Globus pallidus (tissue), 1 donor: ENCODE measurements at regions not wholly inside any gene's neighbourhood (a gene's known extent, or its start where the extent isn't known, plus 50 kb on each side); places are given as distances from the start of the nearest gene placed in this dataset.
"Not testable (repeated sequence)": the region's sequence is repeated elsewhere in the genome, so short reads cannot be mapped to it uniquely, and the experiment has no call there.

Experiments used
- DNase-seq: peaks from one replicate; pipeline ENCODE4 v3.0.0-alpha.2; 2015; ENCODE audit warnings: low spot score

- DNase-seq: no peak
Measured at GRCh38 chr2:156933645-156934225, 323.8 kb upstream of the GALNT5 start.

- no peak for DNase-seq
Measured at GRCh38 chr2:156935616-156936015, 321.9 kb upstream of the GALNT5 start.

- DNase-seq: no peak
Measured at GRCh38 chr2:156937430-156937829, 320.1 kb upstream of the GALNT5 start.

- DNase-seq: no peak
Measured at GRCh38 chr2:156944871-156945270, 312.6 kb upstream of the GALNT5 start.

GRCh38 chr2:156947261-156947660 lies 310.2 kb upstream of the GALNT5 start:
- DNase-seq: no peak

- DNase-seq: no peak
Measured at GRCh38 chr2:156955701-156956100, 301.8 kb upstream of the GALNT5 start.

GRCh38 chr2:156956161-156956560 lies 301.3 kb upstream of the GALNT5 start:
- no peak for DNase-seq

GRCh38 chr2:156958374-156958773 lies 299.1 kb upstream of the GALNT5 start:
- no peak for DNase-seq

- no peak for DNase-seq
Measured at GRCh38 chr2:156959481-156959880, 298.0 kb upstream of the GALNT5 start.

- DNase-seq: no peak
Measured at GRCh38 chr2:156982615-156983014, 274.9 kb upstream of the GALNT5 start.

- no peak for DNase-seq
Measured at GRCh38 chr2:156986339-156986988, 271.0 kb upstream of the GALNT5 start.

GRCh38 chr2:156999661-157000060 lies 257.8 kb upstream of the GALNT5 start:
- DNase-seq: no peak

- no peak for DNase-seq
Measured at GRCh38 chr2:157004789-157005188, 252.7 kb upstream of the GALNT5 start.

GRCh38 chr2:157015015-157015575 lies 242.4 kb upstream of the GALNT5 start:
- no peak for DNase-seq

- not testable (repeated sequence) for DNase-seq
Measured at GRCh38 chr2:157023264-157023663, 234.2 kb upstream of the GALNT5 start.

GRCh38 chr2:157024129-157024528 lies 233.4 kb upstream of the GALNT5 start:
- DNase-seq: no peak

- DNase-seq: no peak
Measured at GRCh38 chr2:157032017-157032416, 225.5 kb upstream of the GALNT5 start.

GRCh38 chr2:157036726-157037125 lies 220.8 kb upstream of the GALNT5 start:
- DNase-seq: no peak

GRCh38 chr2:157043786-157044185 lies 213.7 kb upstream of the GALNT5 start:
- DNase-seq: no peak

GRCh38 chr2:157046396-157046795 lies 211.1 kb upstream of the GALNT5 start:
- DNase-seq: no peak

GRCh38 chr2:157052685-157053224 lies 204.8 kb upstream of the GALNT5 start:
- no peak for DNase-seq

GRCh38 chr2:157053876-157054275 lies 203.6 kb upstream of the GALNT5 start:
- DNase-seq: no peak

GRCh38 chr2:157055660-157056199 lies 201.8 kb upstream of the GALNT5 start:
- DNase-seq: peak; percentile 56
